ENCODE measurements at regions not wholly inside any gene's neighbourhood (a gene's known extent, or its start where the extent isn't known, plus 50 kb on each side); places are given as distances from the start of the nearest gene placed in this dataset.
"Not testable (repeated sequence)": the region's sequence is repeated elsewhere in the genome, so short reads cannot be mapped to it uniquely, and the experiment has no call there.

DNA sequence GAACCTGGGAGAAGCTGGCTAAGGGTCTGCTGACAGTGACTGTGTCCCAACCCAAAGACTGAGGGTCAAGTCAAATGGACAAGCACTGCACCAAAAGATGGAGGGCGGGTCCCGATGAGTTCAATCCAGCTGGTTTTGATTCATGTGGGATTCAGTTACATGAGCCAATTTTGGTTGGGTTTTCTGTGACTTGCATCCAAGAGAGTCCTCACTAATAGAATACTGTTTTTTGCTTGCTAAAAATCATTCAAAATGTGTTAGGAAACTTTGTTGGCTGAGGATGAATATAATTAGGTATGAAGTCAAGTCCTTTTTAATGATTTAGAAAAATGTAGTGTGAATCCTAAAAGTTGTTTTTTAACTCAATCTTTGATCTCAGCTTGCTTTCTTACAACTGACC is 323.8 kb upstream of the NOX3 start:
- Histone ChIP-seq H3K4me1 (ENCODE audit: insufficient read depth, low read length) (no peaks in the 10 kb centered on the region), H3K4me3 (ENCODE audit: low read length) (no peak overlapping the region), H3K9me3 (ENCODE audit: low read length) (no peaks in the 10 kb centered on the region), H3K27me3 (ENCODE audit: insufficient read depth, low read length) (no peaks in the 10 kb centered on the region), H3K36me3 (ENCODE audit: insufficient read depth, low read length) (no peaks in the 10 kb centered on the region), H2AFZ (ENCODE audit: low read depth, low read length) (no peak overlapping the region)

DNA sequence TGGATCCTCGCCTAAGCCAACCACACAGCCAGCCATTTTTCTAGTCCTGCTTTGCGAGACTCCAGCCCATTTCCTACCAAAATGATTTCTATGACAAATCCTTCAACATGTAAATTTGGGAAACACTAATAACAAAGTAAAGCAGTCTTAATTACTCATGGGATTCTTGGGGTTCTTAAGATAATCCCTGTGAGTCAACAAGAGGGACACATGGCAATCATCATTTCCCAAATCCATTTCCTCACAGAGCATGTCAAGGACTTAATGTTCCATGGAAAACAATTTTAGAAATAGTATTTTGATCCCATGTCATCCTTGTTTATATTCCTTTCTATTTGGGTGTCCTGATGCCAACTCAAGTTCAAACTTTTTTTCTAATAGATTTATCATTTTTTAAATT is 322.7 kb upstream of the NOX3 start:
- Histone ChIP-seq H3K4me1 (ENCODE audit: insufficient read depth, low read length) (no peaks in the 10 kb centered on the region), H3K9me3 (ENCODE audit: low read length) (no peaks in the 10 kb centered on the region), H3K36me3 (ENCODE audit: insufficient read depth, low read length) (no peaks in the 10 kb centered on the region), H3K4me3 (ENCODE audit: low read length) (no peak overlapping the region), H3K27me3 (ENCODE audit: insufficient read depth, low read length) (no peaks in the 10 kb centered on the region), H2AFZ (ENCODE audit: low read depth, low read length) (no peak overlapping the region)

DNA sequence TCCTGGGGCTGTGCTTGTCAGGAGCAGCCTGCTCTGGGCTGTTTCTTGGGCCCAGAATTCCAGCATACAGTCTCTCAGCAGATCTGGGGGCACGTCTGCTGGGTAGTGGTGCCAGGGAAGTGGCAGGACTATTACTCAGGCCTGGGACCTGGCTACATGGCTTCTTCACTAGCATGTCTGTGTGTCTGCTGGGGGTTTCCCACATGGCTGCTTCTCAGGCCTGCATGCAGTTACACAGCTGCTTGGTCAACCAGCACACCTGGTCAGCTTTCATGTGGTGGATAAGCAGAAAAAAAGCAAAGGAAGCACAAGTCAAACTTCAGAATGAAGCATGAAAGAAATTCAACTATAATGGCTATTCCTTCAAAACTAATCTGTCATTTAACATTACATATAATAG is 316.2 kb upstream of the NOX3 start:
- no peaks in the 10 kb centered on the region for H3K4me1 ChIP-seq (ENCODE audit: insufficient read depth, low read length)
- H3K9me3 ChIP-seq (ENCODE audit: low read length) = no peaks in the 10 kb centered on the region
- no peaks in the 10 kb centered on the region for H3K36me3 ChIP-seq (ENCODE audit: insufficient read depth, low read length)
- H3K27me3 ChIP-seq (ENCODE audit: insufficient read depth, low read length) = no peaks in the 10 kb centered on the region
- H2AFZ ChIP-seq (ENCODE audit: low read depth, low read length) = no peak overlapping the region
- H3K4me3 ChIP-seq (ENCODE audit: low read length) = no peak overlapping the region

DNA sequence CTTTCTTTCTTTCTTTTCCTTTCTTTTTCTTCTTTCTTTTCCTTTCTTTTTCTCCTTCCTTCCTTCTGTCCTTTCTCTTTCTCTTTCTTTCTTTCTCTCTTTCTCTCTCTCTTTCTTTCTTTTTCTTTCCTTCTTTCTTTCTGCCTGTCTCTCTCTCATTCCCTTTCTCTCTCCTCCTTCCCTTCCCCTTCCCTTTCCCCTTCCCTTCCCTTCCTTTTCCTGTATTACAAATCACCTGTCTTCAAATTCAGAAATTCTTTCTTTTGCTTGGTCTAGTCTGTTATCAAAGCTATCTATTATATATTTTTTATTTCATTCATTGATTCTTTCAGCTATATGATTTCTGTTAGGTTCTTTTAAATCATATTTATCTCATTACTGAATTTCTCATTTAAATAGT is 315.2 kb upstream of the NOX3 start:
- Histone ChIP-seq H2AFZ (ENCODE audit: low read depth, low read length) (no peak overlapping the region), H3K4me1 (ENCODE audit: insufficient read depth, low read length) (no peaks in the 10 kb centered on the region), H3K27me3 (ENCODE audit: insufficient read depth, low read length) (no peaks in the 10 kb centered on the region), H3K36me3 (ENCODE audit: insufficient read depth, low read length) (no peaks in the 10 kb centered on the region), H3K4me3 (ENCODE audit: low read length) (no peak overlapping the region), H3K9me3 (ENCODE audit: low read length) (no peaks in the 10 kb centered on the region)

DNA sequence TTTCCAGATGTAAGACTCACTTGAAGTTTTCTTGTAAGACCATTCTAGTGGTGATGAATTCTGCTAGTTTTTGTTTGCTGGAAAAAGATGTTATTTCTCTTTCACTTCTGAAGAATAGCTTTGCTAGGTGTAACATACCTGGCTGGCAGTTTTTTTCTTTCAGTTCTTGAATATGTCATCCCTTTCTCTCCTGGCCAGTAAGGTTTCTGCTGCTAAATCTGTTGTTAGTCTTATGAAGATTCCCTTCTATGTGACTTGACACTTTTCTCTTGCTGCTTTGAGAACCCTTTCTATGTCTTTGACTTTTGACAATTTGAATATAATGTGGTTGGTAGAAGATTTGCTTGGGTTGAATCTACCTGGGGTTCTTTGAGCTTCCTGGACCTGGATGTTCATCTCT is 314.7 kb upstream of the NOX3 start:
- Histone ChIP-seq H3K4me1 (ENCODE audit: insufficient read depth, low read length) (no peaks in the 10 kb centered on the region), H3K4me3 (ENCODE audit: low read length) (no peak overlapping the region), H3K27me3 (ENCODE audit: insufficient read depth, low read length) (no peaks in the 10 kb centered on the region), H3K9me3 (ENCODE audit: low read length) (no peaks in the 10 kb centered on the region), H3K36me3 (ENCODE audit: insufficient read depth, low read length) (no peaks in the 10 kb centered on the region), H2AFZ (ENCODE audit: low read depth, low read length) (no peak overlapping the region)

DNA sequence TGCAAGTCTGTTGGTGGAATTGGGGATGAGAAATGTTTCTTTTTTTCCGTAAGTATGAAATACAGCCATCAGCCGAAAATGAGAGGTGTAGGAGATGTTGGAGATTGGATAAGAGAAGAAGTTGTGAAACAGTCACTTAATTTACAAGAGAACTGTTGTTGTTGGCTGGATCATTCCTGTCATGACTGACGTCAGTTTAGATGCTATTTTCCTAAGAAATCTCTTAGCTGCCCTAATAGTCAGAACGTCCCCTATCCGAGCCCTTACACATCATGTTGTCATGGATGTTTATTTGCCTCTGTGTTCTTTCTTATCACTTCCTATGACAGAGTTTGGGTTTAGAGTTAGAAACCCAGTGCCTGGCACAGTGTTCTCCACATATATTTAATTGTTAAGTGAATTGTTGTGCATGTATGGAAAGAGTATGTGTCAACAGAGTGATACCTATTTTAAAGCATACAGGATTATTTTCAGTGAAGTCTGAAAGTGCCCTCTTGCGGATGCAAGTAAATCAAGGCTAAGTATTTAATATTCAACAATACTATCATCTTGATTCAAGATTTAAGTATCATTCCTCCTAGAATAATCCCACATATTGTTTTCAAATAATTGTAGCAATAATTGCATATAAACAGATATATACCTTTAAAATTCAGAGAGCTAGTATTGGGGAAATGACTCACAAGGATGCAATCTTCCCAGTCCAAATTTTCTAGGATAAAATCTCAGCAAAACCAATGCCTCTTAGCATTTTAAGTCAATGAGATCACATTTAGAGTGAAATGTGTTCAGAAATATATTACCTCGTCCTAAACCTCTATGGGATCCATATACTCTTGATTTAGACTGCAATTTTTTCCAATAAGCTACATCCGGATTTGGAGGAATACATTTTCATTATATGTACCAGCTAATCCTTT is 309.9 kb upstream of the NOX3 start:
- Histone ChIP-seq H3K27me3 (ENCODE audit: insufficient read depth, low read length) (no peaks in the 10 kb centered on the region), H3K4me1 (ENCODE audit: insufficient read depth, low read length) (no peaks in the 10 kb centered on the region), H2AFZ (ENCODE audit: low read depth, low read length) (no peak overlapping the region), H3K9me3 (ENCODE audit: low read length) (no peaks in the 10 kb centered on the region), H3K4me3 (ENCODE audit: low read length) (no peak overlapping the region), H3K36me3 (ENCODE audit: insufficient read depth, low read length) (no peaks in the 10 kb centered on the region)

DNA sequence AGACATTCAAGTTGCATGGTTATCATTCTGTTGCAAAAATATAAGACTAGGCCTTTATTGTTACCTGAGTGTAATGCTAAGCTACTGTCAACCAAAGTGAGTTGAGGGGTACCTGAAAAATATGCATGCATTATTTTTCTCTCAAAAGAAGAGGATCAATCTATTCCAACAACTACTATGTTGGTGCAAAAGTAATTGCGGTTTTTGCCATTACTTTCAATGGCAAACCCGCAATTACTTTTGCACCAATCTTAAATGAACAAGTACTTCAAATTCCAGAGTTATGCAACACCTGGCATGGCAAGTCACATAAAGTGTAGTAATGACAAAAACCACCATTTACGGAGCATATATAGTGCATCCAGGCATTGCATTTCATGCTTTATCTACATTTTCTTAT is 307.0 kb upstream of the NOX3 start:
- H3K9me3 ChIP-seq (ENCODE audit: low read length) = no peaks in the 10 kb centered on the region
- no peaks in the 10 kb centered on the region for H3K4me1 ChIP-seq (ENCODE audit: insufficient read depth, low read length)
- H3K27me3 ChIP-seq (ENCODE audit: insufficient read depth, low read length) = no peaks in the 10 kb centered on the region
- H3K4me3 ChIP-seq (ENCODE audit: low read length) = no peak overlapping the region
- no peak overlapping the region for H2AFZ ChIP-seq (ENCODE audit: low read depth, low read length)
- H3K36me3 ChIP-seq (ENCODE audit: insufficient read depth, low read length) = no peaks in the 10 kb centered on the region

DNA sequence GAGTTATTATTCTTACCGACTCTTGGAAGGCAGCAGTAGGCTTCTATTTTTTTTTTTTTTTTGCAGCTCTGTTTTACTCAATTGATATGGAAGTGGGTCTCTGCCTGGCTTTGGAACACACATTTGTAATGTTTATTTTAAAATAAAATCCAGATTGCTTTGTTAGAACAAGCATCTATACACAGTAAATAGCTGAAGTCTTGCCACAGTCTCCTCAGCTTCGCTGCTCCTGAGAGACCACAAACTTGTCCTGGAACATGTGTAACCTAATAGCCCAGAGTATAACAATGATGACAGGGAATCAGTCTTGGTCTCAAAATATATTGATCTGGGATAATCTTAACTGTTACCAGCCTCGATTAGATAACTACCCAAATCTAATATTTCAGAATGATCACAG is 299.8 kb upstream of the NOX3 start:
- no peaks in the 10 kb centered on the region for H3K36me3 ChIP-seq (ENCODE audit: insufficient read depth, low read length)
- H3K4me1 ChIP-seq (ENCODE audit: insufficient read depth, low read length) = no peaks in the 10 kb centered on the region
- no peak overlapping the region for H3K4me3 ChIP-seq (ENCODE audit: low read length)
- H3K9me3 ChIP-seq (ENCODE audit: low read length) = no peaks in the 10 kb centered on the region
- H2AFZ ChIP-seq (ENCODE audit: low read depth, low read length) = no peak overlapping the region
- no peaks in the 10 kb centered on the region for H3K27me3 ChIP-seq (ENCODE audit: insufficient read depth, low read length)

DNA sequence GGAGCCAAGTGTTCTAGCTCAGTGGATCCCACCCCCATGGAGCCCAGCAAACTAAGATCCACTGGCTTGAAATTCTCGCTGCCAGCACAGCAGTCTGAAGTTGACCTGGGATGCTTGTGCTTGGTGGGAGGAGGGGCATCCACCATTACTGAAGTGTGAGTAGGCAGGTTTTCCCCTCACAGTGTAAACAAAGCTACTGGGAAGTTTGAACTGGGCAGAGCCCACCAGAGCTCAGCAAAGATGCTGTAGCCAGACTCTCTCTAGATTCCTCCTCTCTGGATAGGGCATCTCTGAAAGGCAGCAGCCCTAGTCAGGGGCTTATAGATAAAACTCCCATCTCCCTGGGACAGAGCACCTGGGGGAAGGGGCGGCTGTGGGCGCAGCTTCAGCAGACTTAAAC is 293.1 kb upstream of the NOX3 start:
- not testable (repeated sequence) for H3K9me3 ChIP-seq (ENCODE audit: low read length); H3K36me3 ChIP-seq (ENCODE audit: insufficient read depth, low read length); H3K27me3 ChIP-seq (ENCODE audit: insufficient read depth, low read length); H2AFZ ChIP-seq (ENCODE audit: low read depth, low read length); H3K4me1 ChIP-seq (ENCODE audit: insufficient read depth, low read length); H3K4me3 ChIP-seq (ENCODE audit: low read length)

DNA sequence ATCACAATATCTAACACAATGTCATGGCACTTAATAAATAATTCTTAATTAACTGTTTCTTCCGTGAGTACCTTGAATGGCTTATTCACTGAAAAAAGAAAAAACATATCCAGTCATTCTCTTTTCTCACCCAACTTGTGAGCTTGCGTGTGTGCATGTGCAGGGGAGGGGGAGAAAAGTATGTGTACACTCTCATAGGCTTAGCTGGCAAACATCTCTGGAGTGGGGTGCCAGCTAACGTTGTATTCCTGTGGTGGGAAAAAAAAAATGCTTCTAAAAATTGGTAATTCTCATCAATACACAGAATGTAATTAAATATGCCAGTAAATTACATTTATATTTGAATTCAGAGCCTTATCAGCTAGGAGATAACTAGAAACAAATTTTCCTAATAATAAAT is 291.9 kb upstream of the NOX3 start:
- Histone ChIP-seq H3K4me3 (ENCODE audit: low read length) (no peak overlapping the region), H2AFZ (ENCODE audit: low read depth, low read length) (no peak overlapping the region), H3K4me1 (ENCODE audit: insufficient read depth, low read length) (no peaks in the 10 kb centered on the region), H3K36me3 (ENCODE audit: insufficient read depth, low read length) (no peaks in the 10 kb centered on the region), H3K27me3 (ENCODE audit: insufficient read depth, low read length) (no peaks in the 10 kb centered on the region), H3K9me3 (ENCODE audit: low read length) (no peaks in the 10 kb centered on the region)

DNA sequence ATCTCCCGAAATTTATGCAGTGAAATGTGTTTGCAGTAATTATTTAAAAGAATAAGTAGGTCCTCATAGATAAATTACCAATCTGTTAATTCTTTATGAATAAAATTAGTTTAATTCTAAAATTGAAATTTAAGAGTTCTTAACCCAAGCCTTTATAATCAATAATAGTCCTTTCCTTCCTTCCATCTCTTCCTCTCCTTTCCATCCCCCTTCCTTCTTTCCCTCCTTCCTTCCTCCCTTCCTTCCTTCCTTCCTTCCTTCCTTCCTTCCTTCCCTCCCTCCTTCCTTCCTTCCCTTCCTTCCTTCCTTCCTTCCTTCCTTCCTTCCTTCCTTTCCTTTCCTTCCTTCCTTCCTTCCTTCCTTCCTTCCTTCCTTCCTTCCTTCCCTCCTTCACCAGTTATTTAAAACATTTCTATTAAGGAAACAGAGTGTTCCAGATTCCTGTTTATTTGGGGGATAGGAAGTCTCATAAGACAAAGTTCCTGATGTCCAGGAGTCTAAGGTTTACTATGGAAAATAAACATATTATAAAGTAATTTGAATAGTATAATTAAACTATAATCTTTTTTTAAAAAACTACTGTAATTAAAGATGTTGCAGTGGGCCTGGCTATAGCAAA is 285.3 kb upstream of the NOX3 start:
- H3K4me1 ChIP-seq (ENCODE audit: insufficient read depth, low read length) = no peaks in the 10 kb centered on the region

DNA sequence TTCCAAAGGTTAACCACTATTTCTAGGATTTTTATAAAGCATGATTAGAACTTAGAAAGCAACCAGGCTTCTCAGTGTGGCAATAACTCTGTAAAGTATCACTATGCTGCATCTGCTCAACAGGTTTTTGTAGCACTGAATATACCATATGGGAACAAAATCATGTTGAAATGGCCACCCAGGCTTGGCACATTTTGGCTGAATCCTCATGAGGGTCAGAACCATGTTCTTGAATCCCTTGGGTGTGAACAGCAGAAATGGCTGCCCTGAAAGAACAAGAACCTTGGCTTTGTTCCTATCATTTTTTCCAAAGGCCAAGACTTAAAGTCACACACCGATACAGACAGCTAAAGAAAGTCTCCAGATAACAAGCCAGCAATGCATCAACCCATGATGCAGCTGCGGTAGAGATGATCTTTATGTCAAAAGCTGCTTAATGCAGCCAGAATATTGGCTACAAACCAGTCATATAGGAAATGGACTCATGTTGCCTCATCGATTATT is 283.0 kb upstream of the NOX3 start:
- Histone ChIP-seq H3K9me3 (ENCODE audit: low read length) (no peaks in the 10 kb centered on the region), H3K27me3 (ENCODE audit: insufficient read depth, low read length) (no peaks in the 10 kb centered on the region)

More for the DNA sequence above, 285.3 kb upstream of the NOX3 start:
- no peaks in the 10 kb centered on the region for H3K36me3 ChIP-seq (ENCODE audit: insufficient read depth, low read length)
- no peaks in the 10 kb centered on the region for H3K27me3 ChIP-seq (ENCODE audit: insufficient read depth, low read length)
- no peaks in the 10 kb centered on the region for H3K9me3 ChIP-seq (ENCODE audit: low read length)
- H2AFZ ChIP-seq (ENCODE audit: low read depth, low read length) = no peak overlapping the region
- H3K4me3 ChIP-seq (ENCODE audit: low read length) = no peak overlapping the region

DNA sequence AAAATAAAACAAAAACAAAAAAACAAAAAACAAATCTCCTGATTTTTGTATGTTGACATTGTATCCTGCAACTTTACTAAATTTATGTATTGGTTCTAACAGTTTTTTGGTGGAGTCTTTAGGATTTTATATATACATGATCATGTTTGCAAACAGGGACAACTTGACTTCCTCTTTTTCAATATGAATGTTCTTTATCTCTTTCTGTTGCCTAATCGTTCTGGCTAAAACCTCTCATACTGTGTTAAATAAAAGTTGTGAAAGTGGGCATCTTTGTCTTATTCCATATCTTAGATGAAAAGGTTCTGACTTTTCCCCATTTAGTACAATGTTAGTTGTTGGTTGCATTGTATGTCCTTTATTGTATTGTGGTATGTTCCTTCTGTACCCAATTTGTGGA is 261.7 kb upstream of the NOX3 start:
- Histone ChIP-seq H2AFZ (ENCODE audit: low read depth, low read length) (no peak overlapping the region), H3K9me3 (ENCODE audit: low read length) (no peaks in the 10 kb centered on the region), H3K4me3 (ENCODE audit: low read length) (no peak overlapping the region), H3K27me3 (ENCODE audit: insufficient read depth, low read length) (no peaks in the 10 kb centered on the region), H3K36me3 (ENCODE audit: insufficient read depth, low read length) (no peaks in the 10 kb centered on the region), H3K4me1 (ENCODE audit: insufficient read depth, low read length) (no peaks in the 10 kb centered on the region)

More for the DNA sequence above, 283.0 kb upstream of the NOX3 start:
- no peaks in the 10 kb centered on the region for H3K36me3 ChIP-seq (ENCODE audit: insufficient read depth, low read length)
- no peaks in the 10 kb centered on the region for H3K4me1 ChIP-seq (ENCODE audit: insufficient read depth, low read length)
- H2AFZ ChIP-seq (ENCODE audit: low read depth, low read length) = no peak overlapping the region
- H3K4me3 ChIP-seq (ENCODE audit: low read length) = no peak overlapping the region
